Heart right ventricle (tissue), 16 donors: ENCODE measurements at regions not wholly inside any gene's neighbourhood (a gene's known extent, or its start where the extent isn't known, plus 50 kb on each side); places are given as distances from the start of the nearest gene placed in this dataset.

ENCODE experiments used
- ATAC-seq, 8 donors: fragments of 200-7000 bp; cut with Tn5 transposase; one replicate each; pipeline ENCODE4 v1.9.1; 2020; ENCODE audit warnings: mild to moderate bottlenecking in 8 of 8, moderate library complexity in 8 of 8, moderate number of reproducible peaks in 1 of 8
- DNase-seq, 2 donors: peaks; one replicate each; pipeline ENCODE4 v3.0.0-alpha.2; 2020
- H3K27ac ChIP-seq, 10 donors: fragments of 200-600 bp; sonication (generic) in 2 of 10; one replicate each; pipeline versions ENCODE4 v1.5.0 to v1.8.0; 2020 to 2022; ENCODE audit warnings: mild to moderate bottlenecking in 3 of 10
- H3K27me3 ChIP-seq, 7 donors: fragments of 200-600 bp; one replicate each; pipeline ENCODE4 v1.8.0; 2021 to 2022; ENCODE audit warnings: mild to moderate bottlenecking in 2 of 7
- H3K36me3 ChIP-seq, 9 donors: fragments of 200-600 bp; sonication (generic) in 1 of 9; one replicate each; pipeline versions ENCODE4 v1.5.0 to v1.8.0; 2020 to 2022; ENCODE audit warnings: mild to moderate bottlenecking in 2 of 9
- H3K4me1 ChIP-seq, 9 donors: fragments of 200-600 bp; sonication (generic) in 1 of 9; one replicate each; pipeline versions ENCODE4 v1.5.0 to v1.8.0; 2020 to 2022; ENCODE audit warnings: mild to moderate bottlenecking in 4 of 9
- H3K4me3 ChIP-seq, 10 donors: fragments of 200-600 bp; sonication (generic) in 2 of 10; one replicate each; pipeline versions ENCODE4 v1.5.0 to v1.8.0; 2020 to 2022; ENCODE audit warnings: mild to moderate bottlenecking in 7 of 10, moderate library complexity in 2 of 10
- H3K9me3 ChIP-seq, 11 donors: fragments of 200-600 bp in 10 of 11; sonication (generic) in 2 of 11; one replicate each; pipeline versions ENCODE4 v1.5.0 to v1.8.0; 2013 to 2022; ENCODE audit warnings: mild to moderate bottlenecking in 2 of 11, control low read depth in 1 of 11, moderate library complexity in 1 of 11
- WGBS, 2 donors: extraction: QIAGEN DNeasy Blood & Tissue Kit; methylation state at CpG; one replicate each; pipeline ENCODE4 v1.1.7; 2013; ENCODE audit warnings: inconsistent platforms in 1 of 2; 5-methylcytosine and 5-hydroxymethylcytosine counted together
- intact Hi-C, 10 donors: fragments of 100-400 bp; cut with DNase I; formaldehyde crosslinking; loops; one replicate each; pipeline versions ENCODE4 v1.11.1 to v1.14.2; 2022
- TF ChIP-seq, protein P1 (sequence below), 9 donors: fragments of 200-600 bp; sonication (generic) in 2 of 9; IDR thresholded peaks; one replicate each; pipeline versions ENCODE4 v1.5.0 to v1.8.0; 2021 to 2022; ENCODE audit warnings: antibody characterized with exemption in 9 of 9, mild to moderate bottlenecking in 5 of 9, moderate library complexity in 1 of 9
- donor health status: Arrhythmogenic right ventricular cardiomyopathy.
- donor health status: ischemic (EF 13 %, LVEDD 7.1; RV severe dilation, severe dysfunction).
- donor health status: healthy with polysubstance abuse.
- donor health status: DM: no; HTN: yes; CAD: no.
- donor health status: DM: no; HTN: no; CAD: no.
- donor health status: ischemic (EF 25% LVEDD 6.9; RV normal size, moderate dysfunction).
- donor health status: ischemic (EF 25% LVEDD 5.7; RV mildly dilated, moderate dysfunction).
- donor health status: healthy.
- donor health status: DM: yes; HTN: yes; CAD: no.
- donor health status: Ischemic cardiomyopathy.
- donor health status: ischemic (EF 35%, LVEDD 5.7; RV mildly dilated, moderate dysfunction).
- donor health status: nonischemic (EF 11% LVEDD 7.7; RV severe dilation, severe dysfunction).
- donor health status: DM: yes; HTN: yes; CAD: no.
- donor health status: PGD.
- donor health status: ischemic (EF 29% LVEDD 5.4; RV normal size, mild dysfunction).
- donor health status: nonischemic (EF 23%, LVEDD 6.1; RV moderate dilation, normal function).

DNA sequence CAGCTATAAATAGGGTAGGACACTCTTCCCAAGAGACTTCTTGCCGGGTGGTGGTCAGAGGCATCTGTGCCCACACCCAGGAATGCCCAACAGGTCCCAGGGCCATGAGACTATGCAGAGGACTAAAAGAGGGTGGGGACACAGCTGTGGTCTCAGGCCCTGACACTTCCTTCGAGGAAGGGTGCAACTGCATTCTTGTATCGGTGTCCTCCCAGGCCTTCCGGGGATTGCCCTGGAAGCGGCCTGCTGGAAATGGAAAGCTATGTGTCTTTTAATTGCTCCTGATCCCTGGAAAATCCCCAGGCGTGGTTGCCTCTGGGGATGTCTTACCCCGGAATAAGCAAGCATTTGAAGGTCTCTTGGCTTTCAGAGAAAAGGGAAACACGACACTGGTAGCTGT is 176.7 kb downstream of the SOX11 start:
- 64 to 70% methylated on average over 8 of the region's 8 CpGs for WGBS, 2 donors
- Histone ChIP-seq H3K9me3 (peaks cover 0 to 9% (median 0%) of the 10 kb centered on the region in 11 donors), H3K27ac (no peak overlapping the region), H3K4me1 (no peaks in the 10 kb centered on the region), H3K27me3 (no peaks in the 10 kb centered on the region), H3K4me3 (no peak overlapping the region), H3K36me3 (no peaks in the 10 kb centered on the region)
- intact Hi-C loops = no loop called here
- no peak for DNase-seq
- TF ChIP-seq, protein P1, sequence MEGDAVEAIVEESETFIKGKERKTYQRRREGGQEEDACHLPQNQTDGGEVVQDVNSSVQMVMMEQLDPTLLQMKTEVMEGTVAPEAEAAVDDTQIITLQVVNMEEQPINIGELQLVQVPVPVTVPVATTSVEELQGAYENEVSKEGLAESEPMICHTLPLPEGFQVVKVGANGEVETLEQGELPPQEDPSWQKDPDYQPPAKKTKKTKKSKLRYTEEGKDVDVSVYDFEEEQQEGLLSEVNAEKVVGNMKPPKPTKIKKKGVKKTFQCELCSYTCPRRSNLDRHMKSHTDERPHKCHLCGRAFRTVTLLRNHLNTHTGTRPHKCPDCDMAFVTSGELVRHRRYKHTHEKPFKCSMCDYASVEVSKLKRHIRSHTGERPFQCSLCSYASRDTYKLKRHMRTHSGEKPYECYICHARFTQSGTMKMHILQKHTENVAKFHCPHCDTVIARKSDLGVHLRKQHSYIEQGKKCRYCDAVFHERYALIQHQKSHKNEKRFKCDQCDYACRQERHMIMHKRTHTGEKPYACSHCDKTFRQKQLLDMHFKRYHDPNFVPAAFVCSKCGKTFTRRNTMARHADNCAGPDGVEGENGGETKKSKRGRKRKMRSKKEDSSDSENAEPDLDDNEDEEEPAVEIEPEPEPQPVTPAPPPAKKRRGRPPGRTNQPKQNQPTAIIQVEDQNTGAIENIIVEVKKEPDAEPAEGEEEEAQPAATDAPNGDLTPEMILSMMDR (IDR thresholded peaks at IDR 0.05) = no peak
- ATAC-seq = no peak

DNA sequence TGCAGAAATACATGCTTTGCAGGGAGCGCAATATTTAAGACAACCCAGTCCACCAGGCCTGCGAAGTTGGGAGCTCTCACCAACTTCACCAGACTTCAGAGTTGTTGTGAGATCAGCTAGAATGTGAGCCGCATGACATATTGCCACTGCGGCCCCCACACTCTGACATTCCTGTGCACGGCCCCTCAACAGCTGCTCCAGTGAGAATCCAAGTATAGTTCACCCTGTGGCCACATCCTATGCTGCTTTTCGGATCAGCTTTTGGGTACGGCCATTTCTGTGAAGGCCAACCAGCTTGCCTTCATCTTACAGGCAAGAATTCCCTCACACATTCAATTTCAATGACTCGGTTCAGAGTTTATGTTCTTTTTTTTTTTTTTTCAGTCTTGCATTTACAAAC is 177.8 kb downstream of the SOX11 start:
- TF ChIP-seq, protein P1 (IDR thresholded peaks at IDR 0.05) = no peak
- peaks cover 0 to 11% (median 0%) of the 10 kb centered on the region in 11 donors for H3K9me3 ChIP-seq
- no peak for ATAC-seq
- H3K27me3 ChIP-seq = no peaks in the 10 kb centered on the region
- intact Hi-C loops = no loop called here
- no peak for DNase-seq
- H3K27ac ChIP-seq = no peak overlapping the region
- no peaks in the 10 kb centered on the region for H3K36me3 ChIP-seq
- 84 to 87% methylated on average over 8 of the region's 8 CpGs for WGBS, 2 donors
- H3K4me1 ChIP-seq = no peaks in the 10 kb centered on the region
- H3K4me3 ChIP-seq = no peak overlapping the region

DNA sequence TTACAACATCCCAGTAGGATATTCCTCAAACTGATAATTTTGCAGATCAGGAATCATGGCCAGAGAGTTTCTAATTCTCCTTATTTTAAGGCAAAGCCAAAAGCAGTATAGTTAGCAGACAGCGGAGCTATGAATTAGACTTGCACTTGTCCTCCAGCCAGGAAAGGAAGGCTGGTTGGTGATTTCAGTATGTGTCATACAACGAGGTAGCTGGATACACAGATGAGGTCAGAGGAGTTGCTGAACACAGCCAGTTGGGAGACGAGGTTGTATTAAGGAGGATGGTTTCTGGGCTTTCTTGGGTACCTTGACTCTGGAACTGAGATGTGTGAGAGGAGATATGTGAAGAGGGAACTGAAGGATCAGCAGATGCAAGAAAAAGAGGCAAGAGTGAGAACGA is 185.2 kb downstream of the SOX11 start:
- no peak overlapping the region for H3K4me3 ChIP-seq
- no peak overlapping the region for H3K27ac ChIP-seq
- DNase-seq (no peak), ATAC-seq (no peak)
- H3K9me3 ChIP-seq = peaks cover 0 to 11% (median 0%) of the 10 kb centered on the region in 11 donors
- WGBS, 2 donors = 70 to 72% methylated on average over 4 of the region's 4 CpGs
- intact Hi-C loops = no loop called here
- H3K27me3 ChIP-seq = no peaks in the 10 kb centered on the region
- H3K36me3 ChIP-seq = no peaks in the 10 kb centered on the region
- no peaks in the 10 kb centered on the region for H3K4me1 ChIP-seq
- TF ChIP-seq, protein P1 (IDR thresholded peaks at IDR 0.05) = no peak

DNA sequence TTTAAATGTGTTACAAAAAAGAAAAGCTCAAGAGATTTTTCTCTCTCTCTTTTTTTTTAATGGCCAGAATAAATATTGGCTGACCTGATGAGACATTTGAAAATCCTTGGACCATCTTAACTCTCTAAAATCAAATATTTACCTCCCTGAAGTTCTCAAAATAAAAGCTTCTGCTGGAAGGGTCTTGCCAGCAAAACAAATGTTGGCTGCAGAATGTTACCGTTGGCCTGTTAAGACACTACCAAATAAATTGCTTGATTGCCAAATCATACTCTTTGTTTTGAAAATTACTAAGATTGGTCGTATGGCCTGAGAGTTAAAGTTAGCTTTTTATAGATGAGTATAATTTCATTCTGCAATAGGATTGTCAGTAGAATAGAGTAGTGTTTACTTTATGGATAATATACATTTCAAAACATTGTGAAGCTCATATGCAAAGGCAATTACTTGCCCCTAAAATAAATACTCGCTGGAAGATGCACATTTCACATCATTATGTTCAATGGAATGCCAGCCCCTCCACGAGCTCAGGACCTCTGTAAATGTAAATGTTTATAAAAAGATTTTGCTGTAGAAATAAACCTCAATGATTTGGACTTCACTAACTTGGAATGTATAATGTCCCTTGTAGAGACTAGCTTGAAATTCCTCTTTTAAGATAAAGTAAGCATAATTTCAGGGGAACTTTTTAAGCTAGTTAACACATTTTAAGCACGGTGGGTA is 193.4 kb downstream of the SOX11 start:
- Histone ChIP-seq H3K27ac (no peak overlapping the region), H3K36me3 (no peaks in the 10 kb centered on the region), H3K4me1 (no peaks in the 10 kb centered on the region), H3K9me3 (no peaks in the 10 kb centered on the region), H3K4me3 (no peak overlapping the region), H3K27me3 (no peaks in the 10 kb centered on the region)
- intact Hi-C loops = no loop called here
- DNase-seq (no peak), ATAC-seq (no peak)
- 68 to 69% methylated on average over 5 of the region's 5 CpGs for WGBS, 2 donors
- TF ChIP-seq, protein P1 (IDR thresholded peaks at IDR 0.05) = no peak
